AG09319 (cell line): ENCODE measurements at regions not wholly inside any gene's neighbourhood (a gene's known extent, or its start where the extent isn't known, plus 50 kb on each side); places are given as distances from the start of the nearest gene placed in this dataset.

Experiments used
- DNase-seq: peaks from one replicate; pipeline ENCODE4 v3.0.0-alpha.2; 2010; ENCODE audit warnings: low read depth; ENCODE audit errors: extremely low read depth
- CTCF ChIP-seq: IDR thresholded peaks from 2 replicates; pipeline ENCODE4 v1.5.1; 2011; ENCODE audit warnings: low read depth, mild to moderate bottlenecking, inconsistent platforms, low read length, moderate library complexity

- TF ChIP-seq CTCF, result no peak
- DNase-seq, result no peak
Observed at GRCh38 chr9:18067548-18068120, 406.3 kb upstream of the ADAMTSL1 start.

GRCh38 chr9:18068900-18069299 is 405.1 kb upstream of the ADAMTSL1 start:
- no peak for TF ChIP-seq CTCF
- no peak for DNase-seq

- no peak for DNase-seq
- no peak for TF ChIP-seq CTCF
Observed at GRCh38 chr9:18071651-18072060, 402.3 kb upstream of the ADAMTSL1 start.

GRCh38 chr9:18073002-18073401 is 401.0 kb upstream of the ADAMTSL1 start:
- no peak for DNase-seq
- TF ChIP-seq CTCF, result no peak

- TF ChIP-seq CTCF, result no peak
- DNase-seq, result no peak
Observed at GRCh38 chr9:18074041-18074440, 399.9 kb upstream of the ADAMTSL1 start.

- DNase-seq, result no peak
- no peak for TF ChIP-seq CTCF
Observed at GRCh38 chr9:18075253-18075952, 398.6 kb upstream of the ADAMTSL1 start.

GRCh38 chr9:18077941-18078678 is 395.8 kb upstream of the ADAMTSL1 start:
- DNase-seq, result no peak
- no peak for TF ChIP-seq CTCF
